CD14-positive monocyte (primary cell): ENCODE measurements at regions not wholly inside any gene's neighbourhood (a gene's known extent, or its start where the extent isn't known, plus 50 kb on each side); places are given as distances from the start of the nearest gene placed in this dataset.

ENCODE experiments used
- DNase-seq, 3 donors: peaks; one replicate each; pipeline ENCODE4 v3.0.0-alpha.2; 2011 to 2022
- H2AFZ ChIP-seq: 2 replicates; pipeline ENCODE4 v1.6.0; 2012; ENCODE audit warnings: mild to moderate bottlenecking, low read depth, low read length, inconsistent platforms; ENCODE audit not compliant: insufficient read depth, poor library complexity, severe bottlenecking
- H3K27ac ChIP-seq, 2 donors: 1 replicate in 1 of 2; 2 replicates in 1 of 2; pipeline ENCODE4 v1.5.1; 2012 to 2013; ENCODE audit warnings: low read length in 2 of 2, control low read depth in 1 of 2, inconsistent platforms in 1 of 2, low read depth in 1 of 2, mild to moderate bottlenecking in 1 of 2
- H3K27me3 ChIP-seq, 2 donors: one replicate each; pipeline versions ENCODE4 v1.6.0 to v1.6.1; 2011 to 2013; ENCODE audit warnings: low read length in 2 of 2; ENCODE audit not compliant: control insufficient read depth in 2 of 2, insufficient read depth in 2 of 2
- H3K36me3 ChIP-seq, 2 donors: replicated peaks in 1 of 2; 1 replicate in 1 of 2; 2 replicates in 1 of 2; pipeline versions ENCODE4 v1.5.1 to v1.6.1; 2012 to 2013; ENCODE audit warnings: low read length in 2 of 2, control low read depth in 1 of 2, inconsistent platforms in 1 of 2, mild to moderate bottlenecking in 1 of 2; ENCODE audit not compliant: insufficient read depth in 2 of 2, control insufficient read depth in 1 of 2
- H3K4me1 ChIP-seq, 2 donors: 1 replicate in 1 of 2; 2 replicates in 1 of 2; pipeline versions ENCODE4 v1.5.1 to v1.6.1; 2012 to 2013; ENCODE audit warnings: low read length in 2 of 2, control low read depth in 1 of 2, inconsistent platforms in 1 of 2, mild to moderate bottlenecking in 1 of 2, moderate library complexity in 1 of 2; ENCODE audit not compliant: insufficient read depth in 2 of 2, control insufficient read depth in 1 of 2
- H3K4me2 ChIP-seq: replicated peaks from 2 replicates; pipeline ENCODE3; 2012; ENCODE audit warnings: low read length, moderate library complexity, mild to moderate bottlenecking; ENCODE audit not compliant: poor library complexity, severe bottlenecking; ENCODE audit errors: extremely low read depth
- H3K4me3 ChIP-seq, 3 experiments: fragments of 200-600 bp in 1 of 3; sonication (generic) in 1 of 3; replicated peaks in 1 of 3; 1 replicate in 2 of 3; 2 replicates in 1 of 3; pipeline ENCODE4 v1.5.1; 2011 to 2013; ENCODE audit warnings: low read length in 3 of 3, mild to moderate bottlenecking in 3 of 3, control low read depth in 2 of 3, low read depth in 2 of 3, inconsistent platforms in 1 of 3, moderate library complexity in 1 of 3
- H3K79me2 ChIP-seq: 2 replicates; pipeline ENCODE4 v1.6.0; 2012; ENCODE audit warnings: mild to moderate bottlenecking, control low read depth, inconsistent platforms, low read length, moderate library complexity; ENCODE audit not compliant: insufficient read depth
- H3K9ac ChIP-seq: 2 replicates; pipeline ENCODE4 v1.6.0; 2017; ENCODE audit warnings: low read length, mild to moderate bottlenecking; ENCODE audit not compliant: insufficient read depth, poor library complexity, severe bottlenecking
- H3K9me3 ChIP-seq, 2 donors: replicated peaks in 1 of 2; 1 replicate in 1 of 2; 2 replicates in 1 of 2; pipeline versions ENCODE4 v1.5.1 to v1.6.1; 2012 to 2013; ENCODE audit warnings: low read length in 2 of 2, control low read depth in 1 of 2; ENCODE audit not compliant: control insufficient read depth in 1 of 2, insufficient read depth in 1 of 2
- H4K20me1 ChIP-seq: 2 replicates; pipeline ENCODE4 v1.6.0; 2012; ENCODE audit warnings: mild to moderate bottlenecking, low read length, control low read depth, moderate library complexity; ENCODE audit not compliant: insufficient read depth
- H3K27ac Mint-ChIP-seq, 7 donors: one replicate each; pipeline ENCODE4 v1.8.0; 2020; ENCODE audit warnings: mild to moderate bottlenecking in 7 of 7, mixed read lengths in 7 of 7, moderate library complexity in 6 of 7, inconsistent platforms in 2 of 7
- H3K27me3 Mint-ChIP-seq, 3 donors: one replicate each; pipeline ENCODE4 v1.8.0; 2021 to 2022; ENCODE audit warnings: low read depth in 3 of 3, mild to moderate bottlenecking in 3 of 3, mixed read lengths in 3 of 3, moderate library complexity in 3 of 3, inconsistent platforms in 1 of 3
- H3K36me3 Mint-ChIP-seq, 2 donors: one replicate each; pipeline ENCODE4 v1.8.0; 2020; ENCODE audit warnings: mixed read lengths in 2 of 2, inconsistent platforms in 1 of 2, mild to moderate bottlenecking in 1 of 2
- H3K4me1 Mint-ChIP-seq: one replicate; pipeline ENCODE4 v1.8.0; 2020; ENCODE audit warnings: mild to moderate bottlenecking, mixed read lengths
- H3K4me3 Mint-ChIP-seq, 2 donors: one replicate each; pipeline ENCODE4 v1.8.0; 2020; ENCODE audit warnings: mild to moderate bottlenecking in 2 of 2, mixed read lengths in 2 of 2, moderate library complexity in 1 of 2
- H3K9me3 Mint-ChIP-seq, 7 donors: one replicate each; pipeline ENCODE4 v1.8.0; 2020 to 2022; ENCODE audit warnings: mixed read lengths in 7 of 7, mild to moderate bottlenecking in 6 of 7, moderate library complexity in 6 of 7, inconsistent platforms in 2 of 7
- CTCF ChIP-seq: fragments of 200-600 bp; IDR thresholded peaks from one replicate; pipeline ENCODE4 v1.8.0; 2022; ENCODE audit warnings: antibody characterized with exemption, mild to moderate bottlenecking
- WGBS: methylation state at CpG from one replicate; pipeline ENCODE4 v1.1.5; 2013; ENCODE audit warnings: missing lambda C conversion rate; ENCODE audit not compliant: insufficient coverage; 5-methylcytosine and 5-hydroxymethylcytosine counted together
- intact Hi-C, 2 donors: fragments of 100-400 bp; cut with micrococcal nuclease; formaldehyde crosslinking; loops; one replicate each; pipeline versions ENCODE4 v1.15.0 to v1.15.1; 2023

GRCh38 chr2:180662521-180662920 lies 317.9 kb upstream of the UBE2E3 start:
- WGBS = no CpG with 5 or more reads among the region's 1 CpG
- Histone ChIP-seq H3K4me3 (no peak overlapping the region), H3K9me3 (no peaks in the 10 kb centered on the region), H3K79me2 (no peaks in the 10 kb centered on the region), H3K27ac (no peak overlapping the region), H3K9ac (no peak overlapping the region), H3K36me3 (no peaks in the 10 kb centered on the region), H4K20me1 (no peaks in the 10 kb centered on the region), H3K4me2 (no peak overlapping the region), H2AFZ (no peak overlapping the region), H3K4me1 (no peaks in the 10 kb centered on the region), H3K27me3 (no peaks in the 10 kb centered on the region)
- Mint-ChIP-seq H3K4me3 (no peak overlapping the region), H3K4me1 (no peaks in the 10 kb centered on the region), H3K9me3 (peaks cover 0 to 4% (median 0%) of the 10 kb centered on the region in 7 donors), H3K27me3 (peaks cover 0 to 2% (median 0%) of the 10 kb centered on the region in 3 donors), H3K27ac (no peak overlapping the region), H3K36me3 (no peaks in the 10 kb centered on the region)
- intact Hi-C loops = no loop called here
- DNase-seq = no peak
- no peak for TF ChIP-seq CTCF

GRCh38 chr2:180661686-180662030 lies 318.7 kb upstream of the UBE2E3 start:
- Mint-ChIP-seq H3K4me3 (no peak overlapping the region), H3K9me3 (peaks cover 0 to 4% (median 0%) of the 10 kb centered on the region in 7 donors), H3K4me1 (no peaks in the 10 kb centered on the region), H3K27me3 (peaks cover 0 to 2% (median 0%) of the 10 kb centered on the region in 3 donors), H3K36me3 (no peaks in the 10 kb centered on the region), H3K27ac (no peak overlapping the region)
- H3K27me3 ChIP-seq = no peaks in the 10 kb centered on the region
- no peaks in the 10 kb centered on the region for H3K79me2 ChIP-seq
- no peak overlapping the region for H3K4me3 ChIP-seq
- no peak overlapping the region for H2AFZ ChIP-seq
- no peak overlapping the region for H3K9ac ChIP-seq
- WGBS = no CpG with 5 or more reads among the region's 1 CpG
- no peak overlapping the region for H3K4me2 ChIP-seq
- H4K20me1 ChIP-seq = no peaks in the 10 kb centered on the region
- intact Hi-C loops = no loop called here
- TF ChIP-seq CTCF = no peak
- H3K36me3 ChIP-seq = no peaks in the 10 kb centered on the region
- no peak overlapping the region for H3K27ac ChIP-seq
- no peaks in the 10 kb centered on the region for H3K9me3 ChIP-seq
- no peak for DNase-seq
- H3K4me1 ChIP-seq = no peaks in the 10 kb centered on the region
